HG03135 (cell line): ENCODE measurements at regions not wholly inside any gene's neighbourhood (a gene's known extent, or its start where the extent isn't known, plus 50 kb on each side); places are given as distances from the start of the nearest gene placed in this dataset.

Source experiments
- ATAC-seq: cut with Tn5 transposase; IDR thresholded peaks from one replicate; pipeline ENCODE4 v1.9.1; 2021; ENCODE audit warnings: mild to moderate bottlenecking, moderate library complexity; ENCODE audit not compliant: unreplicated experiment

GRCh38 chr1:166221316-166221715, 54.5 kb upstream of the FAM78B start:
- no peak for ATAC-seq

GRCh38 chr1:166233750-166234366, 67.1 kb upstream of the FAM78B start:
- no peak for ATAC-seq

- ATAC-seq = no peak
These were observed 68.9 kb upstream of the FAM78B start for GRCh38 chr1:166235728-166236127.

- no peak for ATAC-seq
These were observed 70.9 kb upstream of the FAM78B start for GRCh38 chr1:166237675-166238074.

- no peak for ATAC-seq
These were observed 86.4 kb upstream of the FAM78B start for GRCh38 chr1:166253076-166253779.

GRCh38 chr1:166258017-166258416, 91.2 kb upstream of the FAM78B start:
- ATAC-seq = no peak

- ATAC-seq = no peak
These were observed 94.7 kb upstream of the FAM78B start for GRCh38 chr1:166261511-166261910.

- ATAC-seq = no peak
These were observed 103.8 kb upstream of the FAM78B start for GRCh38 chr1:166270476-166271150.

- ATAC-seq = no peak
These were observed 104.3 kb upstream of the FAM78B start for GRCh38 chr1:166271151-166271538.

GRCh38 chr1:166272155-166272554, 105.4 kb upstream of the FAM78B start:
- ATAC-seq = no peak

- ATAC-seq = no peak
These were observed 106.0 kb upstream of the FAM78B start for GRCh38 chr1:166272851-166273250.

- no peak for ATAC-seq
These were observed 106.8 kb upstream of the FAM78B start for GRCh38 chr1:166273618-166274017.

- no peak for ATAC-seq
These were observed 115.8 kb upstream of the FAM78B start for GRCh38 chr1:166282391-166283137.

GRCh38 chr1:166283190-166283589, 116.4 kb upstream of the FAM78B start:
- ATAC-seq = no peak

- no peak for ATAC-seq
These were observed 116.8 kb upstream of the FAM78B start for GRCh38 chr1:166283600-166283999.

- no peak for ATAC-seq
These were observed 122.7 kb upstream of the FAM78B start for GRCh38 chr1:166289309-166290050.

- ATAC-seq = no peak
These were observed 128.9 kb upstream of the FAM78B start for GRCh38 chr1:166295656-166296055.

GRCh38 chr1:166297993-166298392, 131.2 kb upstream of the FAM78B start:
- no peak for ATAC-seq

- no peak for ATAC-seq
These were observed 134.0 kb upstream of the FAM78B start for GRCh38 chr1:166300767-166301166.

- ATAC-seq = no peak
These were observed 136.4 kb upstream of the FAM78B start for GRCh38 chr1:166302989-166303758.
